ENCODE measurements at regions not wholly inside any gene's neighbourhood (a gene's known extent, or its start where the extent isn't known, plus 50 kb on each side); places are given as distances from the start of the nearest gene placed in this dataset.

- ATAC-seq: no peak
- TF ChIP-seq ISL1 (CRISPR knock-in tag; IDR thresholded peaks at IDR 0.05) (no peak), RARB (CRISPR knock-in tag; IDR thresholded peaks at IDR 0.05) (no peak)
These were observed 438.5 kb upstream of the RGMA start for GRCh38 chr15:93527374-93528050.

- ATAC-seq: no peak
These were observed 435.4 kb upstream of the RGMA start for GRCh38 chr15:93524432-93524831.

GRCh38 chr15:93523481-93523880, 434.5 kb upstream of the RGMA start:
- no peak for ATAC-seq

More at GRCh38 chr15:93524432-93524831, 435.4 kb upstream of the RGMA start:
- TF ChIP-seq PPARA (CRISPR knock-in tag; IDR thresholded peaks at IDR 0.05; ENCODE audit: borderline replicate concordance) (no peak), ZNF565 (CRISPR knock-in tag; conservative IDR thresholded peaks at IDR 0.05; ENCODE audit: low read depth) (no peak), ISL1 (CRISPR knock-in tag; IDR thresholded peaks at IDR 0.05) (no peak), ZNF8 (CRISPR knock-in tag; IDR thresholded peaks at IDR 0.05) (no peak), CSDC2 (CRISPR knock-in tag; IDR thresholded peaks at IDR 0.05) (no peak), TCF4 (CRISPR knock-in tag; IDR thresholded peaks at IDR 0.05; ENCODE audit: borderline replicate concordance) (no peak), OSR1 (CRISPR knock-in tag; IDR thresholded peaks at IDR 0.05) (no peak), ZFP30 (CRISPR knock-in tag; IDR thresholded peaks at IDR 0.05) (no peak)

GRCh38 chr15:93520206-93520605, 431.2 kb upstream of the RGMA start:
- ATAC-seq: no peak
- TF ChIP-seq RARB (CRISPR knock-in tag; IDR thresholded peaks at IDR 0.05) (no peak), CSRNP3 (CRISPR knock-in tag; IDR thresholded peaks at IDR 0.05) (no peak), BACH2 (CRISPR knock-in tag; IDR thresholded peaks at IDR 0.05; ENCODE audit: borderline replicate concordance) (no peak), ARNTL (CRISPR knock-in tag; IDR thresholded peaks at IDR 0.05; ENCODE audit: borderline replicate concordance, low read depth) (no peak), TCF4 (CRISPR knock-in tag; IDR thresholded peaks at IDR 0.05; ENCODE audit: borderline replicate concordance) (no peak), PPARA (CRISPR knock-in tag; IDR thresholded peaks at IDR 0.05; ENCODE audit: borderline replicate concordance) (no peak), ESRRG (CRISPR knock-in tag; IDR thresholded peaks at IDR 0.05) (no peak), TOX (CRISPR knock-in tag; IDR thresholded peaks at IDR 0.05; ENCODE audit: borderline replicate concordance) (no peak), ZFP30 (CRISPR knock-in tag; IDR thresholded peaks at IDR 0.05) (no peak), POU6F1 (CRISPR knock-in tag; IDR thresholded peaks at IDR 0.05; ENCODE audit: borderline replicate concordance, low read depth) (no peak), CREB5 (CRISPR knock-in tag; IDR thresholded peaks at IDR 0.05; ENCODE audit: low read depth) (no peak), ZC3H10 (CRISPR knock-in tag; IDR thresholded peaks at IDR 0.05) (no peak), ZFP3 (CRISPR knock-in tag; IDR thresholded peaks at IDR 0.05) (no peak), GLIS3 (CRISPR knock-in tag; IDR thresholded peaks at IDR 0.05) (no peak), ZNF8 (CRISPR knock-in tag; IDR thresholded peaks at IDR 0.05) (no peak), SNAI2 (CRISPR knock-in tag; IDR thresholded peaks at IDR 0.05) (no peak), ZNF70 (CRISPR knock-in tag; IDR thresholded peaks at IDR 0.05) (no peak)

More at GRCh38 chr15:93523481-93523880, 434.5 kb upstream of the RGMA start:
- TF ChIP-seq ESRRG (CRISPR knock-in tag; IDR thresholded peaks at IDR 0.05) (no peak), GLIS3 (CRISPR knock-in tag; IDR thresholded peaks at IDR 0.05) (no peak), ARNTL (CRISPR knock-in tag; IDR thresholded peaks at IDR 0.05; ENCODE audit: borderline replicate concordance, low read depth) (no peak), ZFP30 (CRISPR knock-in tag; IDR thresholded peaks at IDR 0.05) (no peak), POU6F1 (CRISPR knock-in tag; IDR thresholded peaks at IDR 0.05; ENCODE audit: borderline replicate concordance, low read depth) (no peak), RARB (CRISPR knock-in tag; IDR thresholded peaks at IDR 0.05) (no peak), CREB5 (CRISPR knock-in tag; IDR thresholded peaks at IDR 0.05; ENCODE audit: low read depth) (no peak), TCF4 (CRISPR knock-in tag; IDR thresholded peaks at IDR 0.05; ENCODE audit: borderline replicate concordance) (no peak), ZNF565 (CRISPR knock-in tag; conservative IDR thresholded peaks at IDR 0.05; ENCODE audit: low read depth) (no peak), CSDC2 (CRISPR knock-in tag; IDR thresholded peaks at IDR 0.05) (no peak)
